SU-DHL-6 (cell line): ENCODE measurements at regions not wholly inside any gene's neighbourhood (a gene's known extent, or its start where the extent isn't known, plus 50 kb on each side); places are given as distances from the start of the nearest gene placed in this dataset.

Source experiments
- H2AFZ ChIP-seq: fragments of 200-600 bp; sonication (generic); 2 replicates; pipeline ENCODE4 v1.6.1; 2014; ENCODE audit warnings: low read depth, mild to moderate bottlenecking, moderate library complexity, mixed read lengths, antibody characterized with exemption, low read length; ENCODE audit not compliant: severe bottlenecking
- H3F3A ChIP-seq: fragments of 200-600 bp; shearing (Covaris generic); 2 replicates; pipeline ENCODE4 v1.6.0; 2016; ENCODE audit warnings: antibody characterized with exemption, mild to moderate bottlenecking; ENCODE audit not compliant: insufficient read depth
- H3K27ac ChIP-seq: fragments of 200-600 bp; sonication (generic); 2 replicates; pipeline ENCODE4 v1.5.1; 2016; ENCODE audit warnings: low read depth, mild to moderate bottlenecking, low read length, moderate library complexity, mixed read lengths
- H3K27me3 ChIP-seq: fragments of 200-600 bp; sonication (generic), shearing (Covaris generic); 2 replicates; pipeline ENCODE4 v1.6.0; 2014; ENCODE audit warnings: mild to moderate bottlenecking, low read length
- H3K36me3 ChIP-seq: fragments of 200-600 bp; sonication (generic); 2 replicates; pipeline ENCODE4 v1.6.1; 2014; ENCODE audit warnings: mild to moderate bottlenecking, low read length, mixed read lengths
- H3K4me2 ChIP-seq: fragments of 300-600, 200-600 bp; shearing (Covaris generic), sonication (generic); 2 replicates; pipeline ENCODE4 v1.6.0; 2014; ENCODE audit warnings: low read length, low read depth, mild to moderate bottlenecking; ENCODE audit not compliant: poor library complexity, severe bottlenecking
- H3K4me3 ChIP-seq: fragments of 200-600 bp; sonication (generic); 2 replicates; pipeline ENCODE4 v1.5.1; 2014; ENCODE audit warnings: antibody characterized with exemption, low read length, mild to moderate bottlenecking, mixed read lengths; ENCODE audit not compliant: insufficient read depth, poor library complexity, severe bottlenecking
- H3K79me2 ChIP-seq: fragments of 200-600 bp; sonication (generic); 2 replicates; pipeline ENCODE4 v1.6.1; 2014; ENCODE audit warnings: mild to moderate bottlenecking, low read length, moderate library complexity; ENCODE audit not compliant: insufficient read depth
- H3K9ac ChIP-seq: fragments of 200-600 bp; sonication (generic); 2 replicates; pipeline ENCODE4 v1.7.0; 2014; ENCODE audit warnings: mild to moderate bottlenecking, low read length
- H3K9me2 ChIP-seq: fragments of 200-600 bp; sonication (generic); replicated peaks from 2 replicates; pipeline ENCODE4 v1.6.1; 2014; ENCODE audit warnings: low read length; ENCODE audit not compliant: insufficient read depth
- H3K9me3 ChIP-seq: fragments of 200-600 bp; sonication (generic); 2 replicates; pipeline ENCODE4 v1.6.1; 2014; ENCODE audit warnings: low read length, mixed read lengths; ENCODE audit not compliant: insufficient read depth
- H4K20me1 ChIP-seq: fragments of 200-600 bp; sonication (generic); 2 replicates; pipeline ENCODE4 v1.6.1; 2014; ENCODE audit warnings: low read depth, mild to moderate bottlenecking, antibody characterized with exemption, low read length, moderate library complexity, mixed read lengths
- CTCF ChIP-seq: fragments of 200-600 bp; sonication (generic); IDR thresholded peaks from one replicate; pipeline ENCODE4 v1.5.1; 2017; ENCODE audit warnings: antibody characterized with exemption, mild to moderate bottlenecking, low read length, moderate library complexity; ENCODE audit not compliant: insufficient read depth, poor library complexity, severe bottlenecking
- EZH2phosphoT487 ChIP-seq: fragments of 200-600 bp; sonication (generic), shearing (Covaris generic); conservative IDR thresholded peaks from 2 replicates; pipeline ENCODE4 v1.6.1; 2018; ENCODE audit warnings: mild to moderate bottlenecking, antibody characterized with exemption, low read length, moderate library complexity, mixed read lengths

DNA sequence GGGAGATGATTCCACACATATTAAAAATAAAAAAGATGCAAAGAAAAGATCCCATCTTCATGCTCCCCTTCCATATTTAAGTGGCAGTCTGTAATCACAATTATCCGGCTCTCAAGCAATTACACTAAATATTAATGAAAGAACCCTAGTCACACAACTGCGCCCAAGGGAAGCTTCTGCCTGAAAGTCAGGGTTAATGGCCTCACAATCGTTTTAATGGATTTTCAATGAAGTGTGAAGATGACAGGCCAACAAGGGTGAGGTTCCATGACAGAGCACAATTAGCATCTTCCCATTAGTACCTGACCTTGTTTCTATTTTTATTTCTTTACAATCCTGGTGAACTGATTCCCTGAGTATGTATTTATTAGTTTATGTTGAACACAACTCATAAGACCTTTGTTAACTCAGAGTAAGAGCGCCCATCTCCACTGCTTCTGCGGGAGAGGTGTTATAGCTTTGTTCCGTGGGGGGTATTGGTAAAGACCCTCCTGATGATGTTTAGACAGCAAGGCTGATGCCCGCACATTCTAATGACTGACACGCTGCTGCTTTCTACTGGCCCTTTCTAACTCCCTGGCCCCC lies 80.9 kb downstream of the IER5 start:
- Histone ChIP-seq H3K4me2 (no peak overlapping the region), H3K4me3 (no peak overlapping the region), H3K9me3 (no peaks in the 10 kb centered on the region), H3K27me3 (no peaks in the 10 kb centered on the region), H4K20me1 (no peaks in the 10 kb centered on the region), H3K27ac (no peak overlapping the region), H2AFZ (no peak overlapping the region), H3K9ac (no peak overlapping the region), H3F3A (no peaks in the 10 kb centered on the region), H3K36me3 (no peaks in the 10 kb centered on the region), H3K79me2 (no peaks in the 10 kb centered on the region), H3K9me2 (no peaks in the 10 kb centered on the region)
- TF ChIP-seq EZH2phosphoT487 (no peak), CTCF (no peak)

- H3K9ac ChIP-seq: no peak overlapping the region
- no peaks in the 10 kb centered on the region for H3F3A ChIP-seq
- H3K9me2 ChIP-seq: no peaks in the 10 kb centered on the region
- no peaks in the 10 kb centered on the region for H3K79me2 ChIP-seq
- H4K20me1 ChIP-seq: no peaks in the 10 kb centered on the region
- H3K4me2 ChIP-seq: no peak overlapping the region
- H3K4me3 ChIP-seq: no peak overlapping the region
- H3K27me3 ChIP-seq: no peaks in the 10 kb centered on the region
- H2AFZ ChIP-seq: no peak overlapping the region
- TF ChIP-seq EZH2phosphoT487 (no peak), CTCF (no peak)
- H3K9me3 ChIP-seq: no peaks in the 10 kb centered on the region
- no peak overlapping the region for H3K27ac ChIP-seq
- no peaks in the 10 kb centered on the region for H3K36me3 ChIP-seq
These were observed 81.7 kb downstream of the IER5 start for GRCh38 chr1:181170194-181170593.

DNA sequence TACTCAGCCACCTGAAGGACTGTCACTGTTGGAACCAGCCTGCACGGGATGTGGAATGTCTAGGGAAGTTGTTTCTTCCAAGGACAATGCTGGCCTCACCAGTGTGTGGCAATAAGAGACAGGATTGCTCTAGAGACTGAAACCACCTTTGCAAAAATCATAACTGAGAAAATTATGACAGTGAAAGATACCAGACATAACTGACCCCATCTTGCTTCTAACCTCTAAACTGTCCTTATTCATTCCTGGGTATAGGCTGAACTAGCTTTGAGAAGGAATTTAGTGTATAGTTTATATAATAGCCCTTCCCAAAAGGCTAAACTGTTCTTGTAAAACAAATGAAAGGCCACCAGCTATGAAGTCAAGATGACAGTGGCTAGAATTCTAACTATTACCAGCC lies 83.6 kb downstream of the IER5 start:
- no peak overlapping the region for H3K27ac ChIP-seq
- H3K27me3 ChIP-seq: no peaks in the 10 kb centered on the region
- H3K79me2 ChIP-seq: no peaks in the 10 kb centered on the region
- no peak overlapping the region for H3K9ac ChIP-seq
- no peaks in the 10 kb centered on the region for H3F3A ChIP-seq
- H3K36me3 ChIP-seq: no peaks in the 10 kb centered on the region
- H3K4me3 ChIP-seq: no peak overlapping the region
- no peaks in the 10 kb centered on the region for H4K20me1 ChIP-seq
- no peaks in the 10 kb centered on the region for H3K9me3 ChIP-seq
- TF ChIP-seq EZH2phosphoT487: no peak
- no peak for TF ChIP-seq CTCF
- no peak overlapping the region for H3K4me2 ChIP-seq
- no peaks in the 10 kb centered on the region for H3K9me2 ChIP-seq
- no peak overlapping the region for H2AFZ ChIP-seq
